Naive thymus-derived CD4-positive, alpha-beta T cell (primary cell): ENCODE measurements at regions not wholly inside any gene's neighbourhood (a gene's known extent, or its start where the extent isn't known, plus 50 kb on each side); places are given as distances from the start of the nearest gene placed in this dataset.

Source experiments
- ATAC-seq: fragments of 150-1000 bp; cut with Tn5 transposase; 2 replicates; pipeline ENCODE4 v1.10.0; 2021; ENCODE audit warnings: mild to moderate bottlenecking, moderate library complexity
- CTCF ChIA-PET: fragments of 350-600 bp; sonication (Branson Sonifier 250); formaldehyde crosslinking; loops from one replicate; lab custom pipeline; 2021; ENCODE audit warnings: antibody characterized with exemption; lab: Charles Lee
- POLR2A ChIA-PET: fragments of 350-600 bp; sonication (Branson Sonifier 250); formaldehyde crosslinking; loops from one replicate; lab custom pipeline; 2021; ENCODE audit warnings: antibody characterized with exemption, inconsistent platforms; lab: Charles Lee
- DNase-seq, 9 donors: peaks; one replicate each; pipeline versions ENCODE4 v3.0.0 to v3.0.0-alpha.2; 2020 to 2022; ENCODE audit warnings: mixed read lengths in 1 of 9
- H3K27ac ChIP-seq: one replicate; pipeline ENCODE4 v1.7.0; 2013; ENCODE audit warnings: mild to moderate bottlenecking, low read depth, low read length, moderate library complexity
- H3K27me3 ChIP-seq, 2 donors: one replicate each; pipeline ENCODE4 v1.7.0; 2013; ENCODE audit warnings: low read length in 2 of 2, mild to moderate bottlenecking in 2 of 2, moderate library complexity in 2 of 2; ENCODE audit not compliant: control insufficient read depth in 2 of 2, insufficient read depth in 2 of 2
- H3K36me3 ChIP-seq, 3 experiments: 1 replicate in 2 of 3; 2 replicates in 1 of 3; pipeline ENCODE4 v1.7.0; 2013; ENCODE audit warnings: low read length in 3 of 3, mild to moderate bottlenecking in 3 of 3, moderate library complexity in 1 of 3; ENCODE audit not compliant: insufficient read depth in 3 of 3, control insufficient read depth in 2 of 3
- H3K4me1 ChIP-seq, 2 donors: one replicate each; pipeline ENCODE4 v1.7.0; 2013; ENCODE audit warnings: low read length in 2 of 2, mild to moderate bottlenecking in 2 of 2, moderate library complexity in 1 of 2; ENCODE audit not compliant: control insufficient read depth in 2 of 2, insufficient read depth in 2 of 2
- H3K4me3 ChIP-seq: 2 replicates; pipeline ENCODE4 v1.7.0; 2013; ENCODE audit warnings: mild to moderate bottlenecking, low read length
- H3K9me3 ChIP-seq, 3 experiments: 1 replicate in 2 of 3; 2 replicates in 1 of 3; pipeline ENCODE4 v1.7.0; 2013; ENCODE audit warnings: low read length in 3 of 3; ENCODE audit not compliant: control insufficient read depth in 2 of 3
- H3K27ac Mint-ChIP-seq, 9 donors: one replicate each; pipeline ENCODE4 v1.8.0; 2020 to 2022; ENCODE audit warnings: mixed read lengths in 9 of 9, mild to moderate bottlenecking in 8 of 9, moderate library complexity in 5 of 9, inconsistent platforms in 2 of 9
- H3K27me3 Mint-ChIP-seq, 5 donors: one replicate each; pipeline ENCODE4 v1.8.0; 2021 to 2022; ENCODE audit warnings: mixed read lengths in 5 of 5, mild to moderate bottlenecking in 1 of 5
- H3K36me3 Mint-ChIP-seq, 5 donors: one replicate each; pipeline ENCODE4 v1.8.0; 2020 to 2022; ENCODE audit warnings: mixed read lengths in 5 of 5, mild to moderate bottlenecking in 3 of 5, inconsistent platforms in 1 of 5
- H3K4me1 Mint-ChIP-seq, 7 donors: one replicate each; pipeline ENCODE4 v1.8.0; 2020 to 2022; ENCODE audit warnings: mixed read lengths in 7 of 7, mild to moderate bottlenecking in 3 of 7, inconsistent platforms in 1 of 7
- H3K4me3 Mint-ChIP-seq, 10 donors: one replicate each; pipeline ENCODE4 v1.8.0; 2020 to 2022; ENCODE audit warnings: mild to moderate bottlenecking in 10 of 10, mixed read lengths in 10 of 10, moderate library complexity in 6 of 10, inconsistent platforms in 2 of 10
- H3K9me3 Mint-ChIP-seq, 11 donors: one replicate each; pipeline ENCODE4 v1.8.0; 2020 to 2022; ENCODE audit warnings: mixed read lengths in 11 of 11, mild to moderate bottlenecking in 4 of 11, inconsistent platforms in 1 of 11, moderate library complexity in 1 of 11
- intact Hi-C, 2 donors: fragments of 100-400 bp; cut with micrococcal nuclease; formaldehyde crosslinking; loops; one replicate each; pipeline ENCODE4 v1.15.1; 2023

DNA sequence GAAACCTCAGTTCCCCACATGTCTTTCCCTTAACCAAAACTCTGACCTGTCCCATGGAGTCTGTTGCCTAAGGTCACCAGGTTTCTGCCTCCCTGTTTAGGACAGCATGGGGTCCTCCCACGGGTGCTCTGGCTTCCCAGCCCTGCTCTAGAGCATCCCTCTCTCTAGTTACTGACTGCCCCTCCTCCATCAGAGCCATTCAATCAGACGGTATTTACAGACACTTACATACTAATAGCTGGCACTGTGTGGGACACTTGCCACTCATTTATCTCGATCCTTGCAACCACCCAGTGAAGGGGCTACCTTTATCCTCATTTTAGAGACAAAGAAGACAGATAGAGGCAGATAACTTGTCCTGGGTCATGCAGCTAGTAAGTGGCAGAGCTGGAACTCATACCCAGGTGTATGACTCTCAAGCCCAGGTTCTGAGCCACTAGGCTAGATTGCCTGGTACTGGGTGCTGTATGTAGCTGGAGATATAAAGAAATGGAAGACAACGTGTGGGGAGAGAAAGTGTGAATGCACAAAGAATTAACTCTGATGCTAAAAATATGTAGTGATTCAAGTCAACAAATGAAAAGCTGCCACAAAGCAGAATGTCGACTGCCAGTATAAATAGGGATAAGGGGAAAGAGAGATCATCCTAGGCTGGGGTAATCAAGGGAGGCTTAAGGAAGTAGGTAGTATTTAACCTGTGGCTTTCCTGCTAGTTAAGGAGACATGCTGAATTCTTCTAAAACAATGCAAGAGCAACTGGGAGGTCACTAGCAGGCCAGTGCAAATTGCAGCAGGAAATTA is 52.5 kb upstream of the PDE8B start:
- Mint-ChIP-seq H3K27me3 (peaks cover 0 to 13% (median 3%) of the 10 kb centered on the region in 5 donors), H3K4me3 (no peak overlapping the region), H3K36me3 (peaks cover 0 to 6% (median 0%) of the 10 kb centered on the region in 5 donors), H3K27ac (peak overlapping the region in 5 of 9 donors; percentile 68 to 99 (median 97)), H3K4me1 (peaks cover 17 to 40% (median 33%) of the 10 kb centered on the region in 7 donors), H3K9me3 (peaks cover 0 to 6% (median 0%) of the 10 kb centered on the region in 11 donors)
- ATAC-seq = no peak
- ChIA-PET CTCF (interaction anchor here (0.9 to 5.5 kb wide), 2 partner anchors 13 to 80 kb away, joined by 4 to 31 read pairs; no protein-coding TSS in a partner anchor), POLR2A (interaction anchor here (0.5 kb wide), 1 partner anchor 11 kb away, joined by 3 read pairs; no protein-coding TSS in a partner anchor)
- intact Hi-C loops = loop anchor here in 1 of 2 donors (5.0 to 10.0 kb wide), 4 partner anchors 613 to 1646 kb away; partner anchors contain the start of genes CERT1, POLK, SCAMP1 and TBCA
- peaks cover 0 to 27% of the 10 kb centered on the region in 2 donors for H3K4me1 ChIP-seq
- H3K4me3 ChIP-seq = no peak overlapping the region
- H3K27me3 ChIP-seq = no peaks in the 10 kb centered on the region
- no peak overlapping the region for H3K27ac ChIP-seq
- no peaks in the 10 kb centered on the region for H3K36me3 ChIP-seq
- H3K9me3 ChIP-seq = no peaks in the 10 kb centered on the region
- no peak for DNase-seq

DNA sequence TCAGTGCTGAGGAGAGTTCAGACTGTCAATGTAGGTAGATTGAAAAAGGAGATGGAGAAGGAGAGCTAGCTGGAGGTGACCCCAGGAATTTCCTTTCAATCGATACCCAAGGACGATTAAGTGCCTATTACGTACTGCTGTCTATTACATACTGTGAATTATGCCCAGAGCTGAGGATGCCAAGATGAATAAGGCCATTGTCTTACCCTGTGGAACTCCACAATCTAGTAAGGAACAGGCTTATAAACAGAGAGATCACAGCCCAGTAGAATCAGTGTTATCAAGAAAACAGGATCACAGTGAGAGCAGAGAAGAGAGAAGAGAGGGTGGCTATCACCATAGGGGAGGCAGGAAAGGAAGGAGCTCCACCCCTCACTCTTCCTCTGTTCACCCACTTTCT is 54.1 kb upstream of the PDE8B start:
- Histone ChIP-seq H3K4me3 (no peak overlapping the region), H3K9me3 (no peaks in the 10 kb centered on the region), H3K27me3 (no peaks in the 10 kb centered on the region), H3K36me3 (no peaks in the 10 kb centered on the region), H3K27ac (peak overlapping the region; percentile 14), H3K4me1 (peaks cover 0 to 27% of the 10 kb centered on the region in 2 donors)
- H3K4me1 Mint-ChIP-seq = peaks cover 17 to 40% (median 33%) of the 10 kb centered on the region in 7 donors
- ChIA-PET CTCF (interaction anchor here (0.9 to 5.5 kb wide), 3 partner anchors 10 to 26 kb away, joined by 3 to 31 read pairs (median 3); no protein-coding TSS in a partner anchor), POLR2A (interaction anchor here (2.4 kb wide), 1 partner anchor 11 kb away, joined by 7 read pairs; no protein-coding TSS in a partner anchor)
- peak overlapping the region in 9 of 10 donors; percentile 1 to 83 (median 49) for H3K4me3 Mint-ChIP-seq
- H3K27me3 Mint-ChIP-seq = peaks cover 0 to 9% (median 3%) of the 10 kb centered on the region in 5 donors
- ATAC-seq (no peak), DNase-seq (no peak)
- H3K36me3 Mint-ChIP-seq = peaks cover 0 to 4% (median 0%) of the 10 kb centered on the region in 5 donors
- intact Hi-C loops = loop anchor here in 1 of 2 donors (5.0 to 10.0 kb wide), 4 partner anchors 612 to 1644 kb away; partner anchors contain the start of genes CERT1, POLK, SCAMP1 and TBCA
- peak overlapping the region in 8 of 9 donors; percentile 6 to 99 (median 96) for H3K27ac Mint-ChIP-seq
- peaks cover 0 to 5% (median 0%) of the 10 kb centered on the region in 11 donors for H3K9me3 Mint-ChIP-seq

DNA sequence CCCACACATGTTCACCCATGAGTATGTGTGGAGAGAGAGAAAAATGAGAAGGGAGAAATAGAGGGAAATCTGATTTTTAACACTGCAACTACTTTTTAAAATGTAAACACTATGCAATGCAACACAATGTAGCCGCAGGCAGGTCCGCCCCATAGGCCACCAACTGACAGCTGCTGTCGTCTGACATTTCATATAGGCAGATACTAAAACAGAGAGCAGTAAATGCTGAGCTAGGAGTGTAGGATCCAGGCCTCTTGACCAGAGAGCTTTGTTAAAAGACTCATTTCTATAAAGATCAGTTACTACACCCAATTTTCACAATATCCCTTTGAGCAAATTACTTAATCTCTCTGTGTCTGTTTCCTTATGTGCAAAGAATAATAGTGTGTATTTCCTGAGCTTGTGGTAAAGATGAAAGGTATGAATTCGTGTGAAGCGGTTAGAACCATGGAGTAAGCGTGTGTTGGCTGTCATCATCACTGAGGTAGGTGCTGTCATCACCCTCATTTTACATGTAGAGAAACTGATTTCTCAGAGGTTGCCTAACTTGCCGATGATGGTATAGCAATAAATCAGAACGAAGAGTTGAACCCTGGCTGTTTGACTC is 55.2 kb upstream of the PDE8B start:
- ChIA-PET CTCF (interaction anchor here (0.7 to 5.5 kb wide), 4 partner anchors 9 to 304 kb away, joined by 3 to 31 read pairs (median 3); no protein-coding TSS in a partner anchor), POLR2A (interaction anchor here (1.1 to 2.4 kb wide), 2 partner anchors 10 to 336 kb away, joined by 3 to 7 read pairs; no protein-coding TSS in a partner anchor)
- Histone ChIP-seq H3K27me3 (no peaks in the 10 kb centered on the region), H3K36me3 (no peaks in the 10 kb centered on the region), H3K4me3 (no peak overlapping the region), H3K9me3 (no peaks in the 10 kb centered on the region), H3K27ac (peak overlapping the region; percentile 67), H3K4me1 (peaks cover 0 to 27% of the 10 kb centered on the region in 2 donors)
- peaks cover 0 to 5% (median 0%) of the 10 kb centered on the region in 11 donors for H3K9me3 Mint-ChIP-seq
- intact Hi-C loops = loop anchor here in 1 of 2 donors (1.0 to 10.0 kb wide), 8 partner anchors 11 to 1643 kb away; partner anchors contain the start of genes AGGF1, CERT1, PDE8B and POLK
- peak; percentile 96 for ATAC-seq
- peak overlapping the region in 9 of 10 donors; percentile 22 to 83 (median 60) for H3K4me3 Mint-ChIP-seq
- DNase-seq = peak in 7 of 9 donors; percentile 81 to 94 (median 91)
- peak overlapping the region in 8 of 9 donors; percentile 74 to 99 (median 96) for H3K27ac Mint-ChIP-seq
- peaks cover 17 to 40% (median 33%) of the 10 kb centered on the region in 7 donors for H3K4me1 Mint-ChIP-seq
- peaks cover 0 to 12% (median 3%) of the 10 kb centered on the region in 5 donors for H3K27me3 Mint-ChIP-seq
- no peaks in the 10 kb centered on the region for H3K36me3 Mint-ChIP-seq

DNA sequence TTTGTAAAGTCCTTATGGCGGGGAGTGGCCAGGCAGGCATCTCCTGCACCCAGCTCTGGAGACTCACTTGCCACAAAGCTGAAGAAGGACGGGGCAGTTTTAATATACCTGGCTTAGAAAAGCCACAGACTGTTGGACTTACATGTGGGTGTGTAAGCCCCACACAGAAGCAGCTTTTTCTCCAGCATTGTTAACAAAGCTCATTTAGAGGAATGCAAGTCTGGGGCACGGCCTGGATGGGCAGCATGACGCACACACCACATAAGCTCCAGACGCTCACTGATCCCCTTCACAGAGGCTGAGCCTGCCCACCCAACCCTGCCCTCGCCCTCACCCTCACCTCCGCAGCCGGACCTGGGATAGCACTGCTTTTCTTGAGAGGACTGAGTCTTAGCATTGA is 58.0 kb upstream of the PDE8B start:
- H3K36me3 Mint-ChIP-seq = no peaks in the 10 kb centered on the region
- Histone ChIP-seq H3K36me3 (no peaks in the 10 kb centered on the region), H3K27ac (no peak overlapping the region), H3K4me3 (no peak overlapping the region), H3K9me3 (no peaks in the 10 kb centered on the region), H3K27me3 (no peaks in the 10 kb centered on the region), H3K4me1 (peaks cover 0 to 27% of the 10 kb centered on the region in 2 donors)
- POLR2A ChIA-PET = no interaction called here
- intact Hi-C loops = loop anchor here in 1 of 2 donors (10.0 kb wide), 3 partner anchors 608 to 1212 kb away; partner anchors contain the start of genes SCAMP1 and TBCA
- ATAC-seq (no peak), DNase-seq (no peak)
- H3K27me3 Mint-ChIP-seq = peaks cover 0 to 10% (median 3%) of the 10 kb centered on the region in 5 donors
- peaks cover 0 to 5% (median 0%) of the 10 kb centered on the region in 11 donors for H3K9me3 Mint-ChIP-seq
- H3K27ac Mint-ChIP-seq = peak overlapping the region in 4 of 9 donors; percentile 25 to 93 (median 41)
- CTCF ChIA-PET = no interaction called here
- peaks cover 17 to 35% (median 33%) of the 10 kb centered on the region in 7 donors for H3K4me1 Mint-ChIP-seq
- no peak overlapping the region for H3K4me3 Mint-ChIP-seq

DNA sequence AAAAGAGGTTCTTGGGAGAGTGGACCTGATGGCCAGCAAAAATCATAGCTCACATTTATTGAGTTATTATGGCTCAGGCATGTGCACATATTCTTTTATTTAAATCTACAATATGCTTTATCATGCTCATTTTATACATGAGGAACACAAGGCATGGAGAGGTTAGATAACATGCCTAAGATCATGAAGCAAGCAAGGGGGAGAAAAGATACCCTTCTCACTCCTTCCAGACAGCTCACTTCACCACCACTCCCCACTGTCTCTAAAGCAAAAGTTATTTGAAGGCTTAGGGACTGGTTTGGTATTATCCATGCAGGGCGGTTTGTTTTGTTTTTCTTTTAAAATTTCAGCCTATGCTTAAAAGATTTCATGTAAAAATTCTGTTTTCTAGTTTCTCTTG is 59.0 kb upstream of the PDE8B start:
- H3K36me3 Mint-ChIP-seq = no peaks in the 10 kb centered on the region

More for the DNA sequence above, 59.0 kb upstream of the PDE8B start:
- H3K27me3 Mint-ChIP-seq = peaks cover 0 to 10% (median 2%) of the 10 kb centered on the region in 5 donors
- Histone ChIP-seq H3K27me3 (no peaks in the 10 kb centered on the region), H3K9me3 (no peaks in the 10 kb centered on the region), H3K27ac (no peak overlapping the region), H3K4me1 (peaks cover 0 to 21% of the 10 kb centered on the region in 2 donors), H3K36me3 (no peaks in the 10 kb centered on the region), H3K4me3 (no peak overlapping the region)
- POLR2A ChIA-PET = interaction anchor here (0.7 kb wide), 1 partner anchor 10 kb away, joined by 3 read pairs; no protein-coding TSS in a partner anchor
- H3K27ac Mint-ChIP-seq = peak overlapping the region in 3 of 9 donors; percentile 56 to 93 (median 75)
- peaks cover 20 to 25% (median 24%) of the 10 kb centered on the region in 7 donors for H3K4me1 Mint-ChIP-seq
- intact Hi-C loops = loop anchor here in 1 of 2 donors (10.0 kb wide), 3 partner anchors 607 to 1213 kb away; partner anchors contain the start of genes SCAMP1 and TBCA
- CTCF ChIA-PET = no interaction called here
- H3K4me3 Mint-ChIP-seq = peak overlapping the region in 1 of 10 donors; percentile 10
- no peak for DNase-seq
- no peak for ATAC-seq
- peaks cover 0 to 5% (median 0%) of the 10 kb centered on the region in 11 donors for H3K9me3 Mint-ChIP-seq
